Sigmoid colon (tissue), 6 donors: ENCODE measurements at regions not wholly inside any gene's neighbourhood (a gene's known extent, or its start where the extent isn't known, plus 50 kb on each side); places are given as distances from the start of the nearest gene placed in this dataset.

Experiments used
- DNase-seq: peaks from one replicate; pipeline ENCODE4 v3.0.0-alpha.2; 2019
- H3K27ac ChIP-seq, 4 donors: fragments of 200-600 bp; sonication (generic); one replicate each; pipeline ENCODE4 v1.5.1; 2016 to 2019; ENCODE audit warnings: mild to moderate bottlenecking in 1 of 4
- H3K27me3 ChIP-seq, 3 donors: fragments of 200-600 bp; sonication (generic); one replicate each; pipeline ENCODE4 v1.5.1; 2019; ENCODE audit warnings: mild to moderate bottlenecking in 1 of 3
- H3K36me3 ChIP-seq, 4 donors: fragments of 200-600 bp; sonication (generic); one replicate each; pipeline ENCODE4 v1.5.1; 2016 to 2019
- H3K4me1 ChIP-seq, 4 donors: fragments of 200-600 bp; sonication (generic); one replicate each; pipeline ENCODE4 v1.5.1; 2017 to 2019
- H3K4me3 ChIP-seq, 4 donors: fragments of 200-600 bp; sonication (generic); one replicate each; pipeline ENCODE4 v1.5.1; 2017 to 2019; ENCODE audit warnings: mild to moderate bottlenecking in 2 of 4, moderate library complexity in 1 of 4
- H3K9me3 ChIP-seq, 4 donors: fragments of 200-600 bp in 3 of 4; sonication (generic) in 3 of 4; one replicate each; pipeline versions ENCODE4 v1.5.1 to v1.6.1; 2013 to 2019
- EP300 ChIP-seq, 4 donors: sonication (generic); formaldehyde crosslinking; IDR thresholded peaks; one replicate each; pipeline ENCODE4 v1.6.1; 2017; ENCODE audit warnings: antibody characterized with exemption in 4 of 4
- POLR2A ChIP-seq, 2 donors: fragments of 450-650 bp; IDR thresholded peaks; one replicate each; pipeline ENCODE4 v1.6.1; 2016; ENCODE audit warnings: antibody characterized with exemption in 2 of 2, mild to moderate bottlenecking in 2 of 2, moderate library complexity in 2 of 2
- POLR2AphosphoS5 ChIP-seq, 4 donors: sonication (generic); formaldehyde crosslinking; IDR thresholded peaks; one replicate each; pipeline ENCODE4 v1.6.1; 2017; ENCODE audit warnings: antibody characterized with exemption in 4 of 4
- WGBS, 2 donors: extraction: QIAGEN DNeasy Blood & Tissue Kit; methylation state at CpG; one replicate each; pipeline ENCODE4 v1.1.7; 2013; 5-methylcytosine and 5-hydroxymethylcytosine counted together
- intact Hi-C: fragments of 100-400 bp; cut with DNase I; formaldehyde crosslinking; loops from one replicate; pipeline ENCODE4 v1.15.1; 2023
- TF ChIP-seq, protein P1 (sequence below), 4 experiments: fragments of 450-650 bp in 3 of 4; fragments of 200-600 bp in 1 of 4; IDR thresholded peaks; one replicate each; pipeline ENCODE4 v1.5.1; 2016 to 2019; ENCODE audit warnings: antibody characterized with exemption in 4 of 4, mild to moderate bottlenecking in 3 of 4, moderate library complexity in 2 of 4
- donor health status: healthy with polysubstance abuse.
- donor health status: healthy.

DNA sequence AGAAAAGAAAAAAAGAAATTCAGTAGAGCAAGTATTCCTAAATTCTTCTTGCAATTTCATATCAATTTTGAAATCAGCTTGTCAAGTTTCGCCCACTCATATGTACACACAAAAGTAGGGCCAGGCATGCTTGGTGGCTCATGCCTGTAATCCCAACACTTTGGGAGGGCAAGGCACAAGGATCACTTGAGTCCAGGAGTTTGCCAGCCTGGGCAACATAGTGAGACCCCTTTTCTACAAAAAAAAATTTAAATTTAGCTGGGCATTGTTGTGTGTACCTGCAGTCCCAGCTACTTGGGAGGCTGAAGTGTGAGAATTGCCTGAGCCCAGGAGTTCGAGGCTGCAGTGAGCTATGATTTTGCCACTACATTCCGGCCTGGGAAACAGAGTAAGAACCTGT lies 65.4 kb downstream of the MRPL32 start:
- no peak for DNase-seq
- WGBS, 2 donors, result 84 to 94% methylated on average over 3 of the region's 3 CpGs

DNA sequence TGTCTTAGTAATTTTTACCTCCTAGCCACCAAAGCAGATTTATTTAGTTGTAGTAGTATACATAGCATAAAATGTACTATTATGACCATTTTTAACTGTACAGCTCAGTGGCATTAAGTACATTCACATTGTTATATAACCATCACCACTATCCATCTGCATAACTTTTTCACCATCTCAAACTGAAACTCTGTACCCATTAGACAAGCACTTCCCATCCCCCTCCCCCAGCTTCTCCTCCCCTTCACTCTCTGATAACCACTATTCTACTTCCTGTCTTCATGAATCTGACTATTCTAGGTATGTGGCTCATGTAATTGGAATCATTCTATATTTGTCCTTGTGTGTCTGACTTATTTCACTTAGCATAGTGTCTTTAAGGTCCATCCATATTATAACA lies 71.9 kb downstream of the MRPL32 start:
- TF ChIP-seq EP300 (IDR thresholded peaks at IDR 0.05) (no peak), POLR2AphosphoS5 (IDR thresholded peaks at IDR 0.05) (no peak), POLR2A (IDR thresholded peaks at IDR 0.05) (no peak)
- TF ChIP-seq, protein P1, sequence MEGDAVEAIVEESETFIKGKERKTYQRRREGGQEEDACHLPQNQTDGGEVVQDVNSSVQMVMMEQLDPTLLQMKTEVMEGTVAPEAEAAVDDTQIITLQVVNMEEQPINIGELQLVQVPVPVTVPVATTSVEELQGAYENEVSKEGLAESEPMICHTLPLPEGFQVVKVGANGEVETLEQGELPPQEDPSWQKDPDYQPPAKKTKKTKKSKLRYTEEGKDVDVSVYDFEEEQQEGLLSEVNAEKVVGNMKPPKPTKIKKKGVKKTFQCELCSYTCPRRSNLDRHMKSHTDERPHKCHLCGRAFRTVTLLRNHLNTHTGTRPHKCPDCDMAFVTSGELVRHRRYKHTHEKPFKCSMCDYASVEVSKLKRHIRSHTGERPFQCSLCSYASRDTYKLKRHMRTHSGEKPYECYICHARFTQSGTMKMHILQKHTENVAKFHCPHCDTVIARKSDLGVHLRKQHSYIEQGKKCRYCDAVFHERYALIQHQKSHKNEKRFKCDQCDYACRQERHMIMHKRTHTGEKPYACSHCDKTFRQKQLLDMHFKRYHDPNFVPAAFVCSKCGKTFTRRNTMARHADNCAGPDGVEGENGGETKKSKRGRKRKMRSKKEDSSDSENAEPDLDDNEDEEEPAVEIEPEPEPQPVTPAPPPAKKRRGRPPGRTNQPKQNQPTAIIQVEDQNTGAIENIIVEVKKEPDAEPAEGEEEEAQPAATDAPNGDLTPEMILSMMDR (IDR thresholded peaks at IDR 0.05), result no peak
- DNase-seq, result no peak
- H3K27ac ChIP-seq, result no peak overlapping the region
- intact Hi-C loops, result no loop called here
- H3K4me1 ChIP-seq, result no peaks in the 10 kb centered on the region
- no peaks in the 10 kb centered on the region for H3K27me3 ChIP-seq
- no peaks in the 10 kb centered on the region for H3K36me3 ChIP-seq
- H3K9me3 ChIP-seq, result no peaks in the 10 kb centered on the region
- no peak overlapping the region for H3K4me3 ChIP-seq

More for the DNA sequence above, 65.4 kb downstream of the MRPL32 start:
- no peaks in the 10 kb centered on the region for H3K36me3 ChIP-seq
- intact Hi-C loops, result no loop called here
- TF ChIP-seq POLR2AphosphoS5 (IDR thresholded peaks at IDR 0.05), result no peak
- no peak for TF ChIP-seq EP300 (IDR thresholded peaks at IDR 0.05)
- peaks cover 0 to 1% (median 0%) of the 10 kb centered on the region in 4 donors for H3K9me3 ChIP-seq
- H3K27ac ChIP-seq, result no peak overlapping the region
- no peak overlapping the region for H3K4me3 ChIP-seq
- H3K27me3 ChIP-seq, result no peaks in the 10 kb centered on the region
- no peaks in the 10 kb centered on the region for H3K4me1 ChIP-seq

DNA sequence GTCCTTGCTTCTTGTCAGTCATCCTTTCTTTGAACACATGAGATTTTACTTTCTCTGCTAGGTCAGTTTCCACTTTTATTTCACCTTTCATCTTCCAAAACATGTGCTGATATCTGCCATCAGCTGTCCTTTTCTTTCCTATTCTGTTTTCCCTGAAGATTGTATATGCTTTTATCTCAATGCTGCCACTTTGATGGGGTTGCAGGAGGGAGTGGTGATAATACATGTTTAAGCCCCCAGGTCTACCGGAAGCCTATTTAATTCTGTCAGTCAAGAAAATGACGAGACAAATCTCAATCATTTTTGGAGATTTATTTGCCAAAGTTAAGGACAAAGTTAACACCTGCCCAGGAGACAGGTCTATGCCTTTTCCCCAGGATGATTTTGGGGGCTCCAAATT lies 73.8 kb downstream of the MRPL32 start:
- no peak for DNase-seq
- Histone ChIP-seq H3K4me3 (no peak overlapping the region), H3K4me1 (no peaks in the 10 kb centered on the region), H3K9me3 (no peaks in the 10 kb centered on the region), H3K27ac (no peak overlapping the region), H3K36me3 (no peaks in the 10 kb centered on the region), H3K27me3 (no peaks in the 10 kb centered on the region)
- intact Hi-C loops, result no loop called here
- 80 to 85% methylated on average over 2 of the region's 2 CpGs for WGBS, 2 donors
- no peak for TF ChIP-seq POLR2AphosphoS5 (IDR thresholded peaks at IDR 0.05)
- TF ChIP-seq, protein P1 (IDR thresholded peaks at IDR 0.05), result no peak
- no peak for TF ChIP-seq EP300 (IDR thresholded peaks at IDR 0.05)
- TF ChIP-seq POLR2A (IDR thresholded peaks at IDR 0.05), result no peak

DNA sequence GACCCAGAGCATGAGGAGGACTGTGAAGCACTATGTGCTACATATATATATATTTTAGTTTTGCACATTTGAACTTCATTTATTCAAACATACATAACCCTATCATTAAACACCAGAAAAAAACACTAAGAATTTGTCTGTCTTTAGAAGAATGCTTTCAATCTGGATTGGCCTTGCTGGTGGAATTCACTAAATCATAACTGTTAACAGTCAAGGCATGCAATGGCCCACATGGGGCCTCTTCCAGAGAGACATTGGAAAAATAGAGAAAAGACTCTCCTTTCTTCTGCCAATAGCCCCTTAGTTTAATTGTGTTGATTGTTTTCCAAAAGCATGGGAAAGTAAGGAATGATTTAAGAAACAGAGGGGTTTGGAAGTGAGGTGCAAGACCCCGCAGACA lies 77.9 kb downstream of the MRPL32 start:
- no peak overlapping the region for H3K4me3 ChIP-seq
- H3K27ac ChIP-seq, result no peak overlapping the region
- no peaks in the 10 kb centered on the region for H3K27me3 ChIP-seq
- H3K9me3 ChIP-seq, result no peaks in the 10 kb centered on the region
- intact Hi-C loops, result no loop called here
- no peak for DNase-seq
- TF ChIP-seq POLR2AphosphoS5 (IDR thresholded peaks at IDR 0.05) (no peak), POLR2A (IDR thresholded peaks at IDR 0.05) (no peak), EP300 (IDR thresholded peaks at IDR 0.05) (no peak)
- TF ChIP-seq, protein P1 (IDR thresholded peaks at IDR 0.05), result no peak
- no peaks in the 10 kb centered on the region for H3K36me3 ChIP-seq
- 86 to 92% methylated on average over 1 of the region's 1 CpG for WGBS, 2 donors
- H3K4me1 ChIP-seq, result no peaks in the 10 kb centered on the region

DNA sequence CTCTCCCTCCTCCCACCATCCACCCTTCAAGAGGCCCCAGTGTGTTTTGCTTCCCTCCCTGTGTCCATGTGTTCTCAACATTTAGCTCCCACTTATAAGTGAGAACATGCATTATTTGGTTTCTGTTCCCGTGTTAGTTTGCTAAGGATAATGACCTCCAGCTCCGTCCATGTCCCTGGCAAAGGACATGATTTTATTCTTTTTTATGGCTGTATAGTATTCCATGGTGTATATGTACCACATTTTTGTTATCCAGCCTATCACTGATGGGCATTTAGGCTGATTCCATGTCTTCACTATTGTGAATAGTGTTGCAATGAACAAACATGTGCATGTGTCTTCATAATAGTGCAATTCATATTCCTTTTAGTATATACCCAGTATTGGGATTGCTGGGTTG lies 79.7 kb downstream of the MRPL32 start:
- H3K36me3 ChIP-seq, result no peaks in the 10 kb centered on the region
- no peaks in the 10 kb centered on the region for H3K9me3 ChIP-seq
- WGBS, 2 donors, result 82 to 88% methylated on average over 2 of the region's 2 CpGs
- no peak for DNase-seq
- TF ChIP-seq POLR2A (IDR thresholded peaks at IDR 0.05), result no peak
- TF ChIP-seq EP300 (IDR thresholded peaks at IDR 0.05), result no peak
- TF ChIP-seq POLR2AphosphoS5 (IDR thresholded peaks at IDR 0.05), result no peak
- TF ChIP-seq, protein P1 (IDR thresholded peaks at IDR 0.05), result no peak
- no peak overlapping the region for H3K27ac ChIP-seq
- H3K4me3 ChIP-seq, result no peak overlapping the region
- H3K4me1 ChIP-seq, result no peaks in the 10 kb centered on the region
- intact Hi-C loops, result no loop called here
- no peaks in the 10 kb centered on the region for H3K27me3 ChIP-seq
